ENCODE measurements at regions not wholly inside any gene's neighbourhood (a gene's known extent, or its start where the extent isn't known, plus 50 kb on each side); places are given as distances from the start of the nearest gene placed in this dataset.
"Not testable (repeated sequence)": the region's sequence is repeated elsewhere in the genome, so short reads cannot be mapped to it uniquely, and the experiment has no call there.

- no peak for DNase-seq
Observed at GRCh38 chr4:57371671-57372070, 261.5 kb upstream of the IGFBP7 start.

- DNase-seq: no peak
Observed at GRCh38 chr4:57370691-57371090, 260.5 kb upstream of the IGFBP7 start.

- DNase-seq: no peak
Observed at GRCh38 chr4:57369446-57369845, 259.3 kb upstream of the IGFBP7 start.

- DNase-seq: no peak
Observed at GRCh38 chr4:57364255-57364654, 254.1 kb upstream of the IGFBP7 start.

GRCh38 chr4:57363346-57363745 is 253.2 kb upstream of the IGFBP7 start:
- DNase-seq: no peak

GRCh38 chr4:57360681-57361080 is 250.5 kb upstream of the IGFBP7 start:
- DNase-seq: no peak

GRCh38 chr4:57355101-57355665 is 245.0 kb upstream of the IGFBP7 start:
- DNase-seq: no peak

GRCh38 chr4:57351731-57352130 is 241.5 kb upstream of the IGFBP7 start:
- DNase-seq: no peak

GRCh38 chr4:57344296-57344695 is 234.1 kb upstream of the IGFBP7 start:
- no peak for DNase-seq

- no peak for DNase-seq
Observed at GRCh38 chr4:57342411-57342810, 232.2 kb upstream of the IGFBP7 start.

- not testable (repeated sequence) for DNase-seq
Observed at GRCh38 chr4:57338861-57339260, 228.7 kb upstream of the IGFBP7 start.

- no peak for DNase-seq
Observed at GRCh38 chr4:57333684-57334083, 223.5 kb upstream of the IGFBP7 start.

- DNase-seq: no peak
Observed at GRCh38 chr4:57331959-57332358, 221.8 kb upstream of the IGFBP7 start.

GRCh38 chr4:57329279-57329678 is 219.1 kb upstream of the IGFBP7 start:
- DNase-seq: no peak

GRCh38 chr4:57324673-57325307 is 214.6 kb upstream of the IGFBP7 start:
- DNase-seq: no peak

GRCh38 chr4:57320849-57321248 is 210.7 kb upstream of the IGFBP7 start:
- DNase-seq: no peak

GRCh38 chr4:57320217-57320616 is 210.0 kb upstream of the IGFBP7 start:
- DNase-seq: no peak

GRCh38 chr4:57318703-57319102 is 208.5 kb upstream of the IGFBP7 start:
- no peak for DNase-seq

GRCh38 chr4:57314636-57315035 is 204.5 kb upstream of the IGFBP7 start:
- no peak for DNase-seq

GRCh38 chr4:57312296-57312695 is 202.1 kb upstream of the IGFBP7 start:
- DNase-seq: no peak

GRCh38 chr4:57309658-57310057 is 199.5 kb upstream of the IGFBP7 start:
- no peak for DNase-seq

- DNase-seq: no peak
Observed at GRCh38 chr4:57308301-57308700, 198.1 kb upstream of the IGFBP7 start.

- no peak for DNase-seq
Observed at GRCh38 chr4:57305836-57306235, 195.7 kb upstream of the IGFBP7 start.

GRCh38 chr4:57303012-57303751 is 193.0 kb upstream of the IGFBP7 start:
- DNase-seq: no peak
